Left ventricle myocardium inferior (tissue), 1 donor: ENCODE measurements at regions not wholly inside any gene's neighbourhood (a gene's known extent, or its start where the extent isn't known, plus 50 kb on each side); places are given as distances from the start of the nearest gene placed in this dataset.

ENCODE experiments used
- DNase-seq: peaks from one replicate; pipeline ENCODE4 v3.0.0-alpha.2; 2020
- H3K27ac ChIP-seq: fragments of 200-600 bp; replicated peaks from 2 replicates; pipeline ENCODE4 v1.8.0; 2021
- H3K27me3 ChIP-seq: fragments of 200-600 bp; 2 replicates; pipeline ENCODE4 v1.8.0; 2021; ENCODE audit warnings: low read depth
- H3K36me3 ChIP-seq: fragments of 200-600 bp; 2 replicates; pipeline ENCODE4 v1.8.0; 2021
- H3K4me1 ChIP-seq: fragments of 200-600 bp; 2 replicates; pipeline ENCODE4 v1.8.0; 2021
- H3K4me3 ChIP-seq: fragments of 200-600 bp; 2 replicates; pipeline ENCODE4 v1.8.0; 2021; ENCODE audit warnings: mild to moderate bottlenecking, moderate library complexity
- H3K9me3 ChIP-seq: fragments of 200-600 bp; replicated peaks from 2 replicates; pipeline ENCODE4 v1.8.0; 2021
- intact Hi-C: fragments of 100-400 bp; cut with micrococcal nuclease; formaldehyde crosslinking; loops from one replicate; pipeline ENCODE4 v1.11.0; 2022
- TF ChIP-seq, protein P1 (sequence below): fragments of 200-600 bp; IDR thresholded peaks from 2 replicates; pipeline ENCODE4 v1.8.0; 2021; ENCODE audit warnings: antibody characterized with exemption, mild to moderate bottlenecking, borderline replicate concordance
- donor health status: DM: no; HTN: yes; CAD: no; lungs with severe emphysema.

DNA sequence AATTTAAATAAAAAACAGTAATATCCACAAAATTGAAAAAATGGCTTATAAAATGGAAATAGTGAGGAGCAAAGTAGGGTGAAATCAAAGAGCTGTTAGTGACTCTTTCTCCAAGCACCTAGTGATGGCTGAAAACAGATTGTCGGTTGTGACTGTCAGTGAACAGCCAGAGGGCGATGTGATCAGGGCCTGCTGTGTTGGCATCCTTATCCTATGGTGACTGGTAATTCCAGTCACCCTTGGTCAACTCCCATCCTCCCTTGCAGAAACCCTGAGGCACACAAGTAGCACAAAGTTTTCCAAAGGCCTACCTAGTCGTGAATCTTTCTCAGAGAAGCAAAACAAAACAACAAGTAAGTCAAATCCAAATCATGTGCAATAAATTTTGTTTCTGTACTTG is 599.8 kb upstream of the CXADR start:
- no peak overlapping the region for H3K27ac ChIP-seq
- no peaks in the 10 kb centered on the region for H3K36me3 ChIP-seq
- DNase-seq, result no peak
- TF ChIP-seq, protein P1, sequence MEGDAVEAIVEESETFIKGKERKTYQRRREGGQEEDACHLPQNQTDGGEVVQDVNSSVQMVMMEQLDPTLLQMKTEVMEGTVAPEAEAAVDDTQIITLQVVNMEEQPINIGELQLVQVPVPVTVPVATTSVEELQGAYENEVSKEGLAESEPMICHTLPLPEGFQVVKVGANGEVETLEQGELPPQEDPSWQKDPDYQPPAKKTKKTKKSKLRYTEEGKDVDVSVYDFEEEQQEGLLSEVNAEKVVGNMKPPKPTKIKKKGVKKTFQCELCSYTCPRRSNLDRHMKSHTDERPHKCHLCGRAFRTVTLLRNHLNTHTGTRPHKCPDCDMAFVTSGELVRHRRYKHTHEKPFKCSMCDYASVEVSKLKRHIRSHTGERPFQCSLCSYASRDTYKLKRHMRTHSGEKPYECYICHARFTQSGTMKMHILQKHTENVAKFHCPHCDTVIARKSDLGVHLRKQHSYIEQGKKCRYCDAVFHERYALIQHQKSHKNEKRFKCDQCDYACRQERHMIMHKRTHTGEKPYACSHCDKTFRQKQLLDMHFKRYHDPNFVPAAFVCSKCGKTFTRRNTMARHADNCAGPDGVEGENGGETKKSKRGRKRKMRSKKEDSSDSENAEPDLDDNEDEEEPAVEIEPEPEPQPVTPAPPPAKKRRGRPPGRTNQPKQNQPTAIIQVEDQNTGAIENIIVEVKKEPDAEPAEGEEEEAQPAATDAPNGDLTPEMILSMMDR, result no peak
- no peaks in the 10 kb centered on the region for H3K9me3 ChIP-seq
- no peak overlapping the region for H3K4me3 ChIP-seq
- no peaks in the 10 kb centered on the region for H3K4me1 ChIP-seq
- intact Hi-C loops, result no loop called here
- H3K27me3 ChIP-seq, result no peaks in the 10 kb centered on the region

DNA sequence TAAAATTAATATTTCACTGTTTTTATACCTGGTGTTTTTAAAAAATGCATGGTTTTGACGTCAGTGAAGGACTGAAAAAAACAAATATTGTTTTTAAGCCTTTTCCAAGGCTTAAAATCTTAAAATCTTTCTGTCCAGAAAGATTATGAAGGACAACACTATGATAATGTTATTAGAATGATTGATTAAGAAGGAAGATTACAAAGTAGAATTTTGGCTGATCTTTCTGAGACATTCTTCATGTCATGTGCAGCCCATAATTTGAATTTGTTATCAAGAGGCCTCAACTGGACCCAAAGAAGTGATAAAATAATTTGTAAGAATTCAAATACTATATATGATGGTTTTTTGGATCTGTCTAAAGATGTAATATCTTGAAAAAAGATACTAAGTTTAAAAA is 584.4 kb upstream of the CXADR start:
- H3K27ac ChIP-seq, result no peak overlapping the region
- TF ChIP-seq, protein P1, result no peak
- H3K36me3 ChIP-seq, result no peaks in the 10 kb centered on the region
- no peaks in the 10 kb centered on the region for H3K9me3 ChIP-seq
- DNase-seq, result no peak
- H3K4me1 ChIP-seq, result no peaks in the 10 kb centered on the region
- H3K4me3 ChIP-seq, result no peak overlapping the region
- H3K27me3 ChIP-seq, result no peaks in the 10 kb centered on the region
- intact Hi-C loops, result no loop called here

DNA sequence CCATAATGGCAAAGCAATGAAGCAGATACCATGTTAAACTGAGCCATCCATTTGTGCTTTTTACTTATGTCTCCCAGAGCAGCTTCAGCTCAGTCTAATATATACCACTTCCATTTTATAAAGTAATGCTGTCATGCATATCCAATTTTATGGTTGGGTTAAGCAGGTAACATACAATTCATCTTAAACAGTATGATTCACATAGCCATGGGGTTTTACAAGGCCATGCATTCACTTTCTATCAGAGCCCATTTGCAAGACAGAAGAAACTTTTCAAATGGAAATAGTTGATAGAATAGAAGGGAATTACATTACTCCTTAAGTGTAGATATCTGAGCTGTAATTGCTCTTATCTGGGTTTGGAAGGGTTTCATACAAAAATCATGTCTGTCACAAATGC is 580.5 kb upstream of the CXADR start:
- intact Hi-C loops, result no loop called here
- TF ChIP-seq, protein P1, result no peak
- H3K27ac ChIP-seq, result no peak overlapping the region

DNA sequence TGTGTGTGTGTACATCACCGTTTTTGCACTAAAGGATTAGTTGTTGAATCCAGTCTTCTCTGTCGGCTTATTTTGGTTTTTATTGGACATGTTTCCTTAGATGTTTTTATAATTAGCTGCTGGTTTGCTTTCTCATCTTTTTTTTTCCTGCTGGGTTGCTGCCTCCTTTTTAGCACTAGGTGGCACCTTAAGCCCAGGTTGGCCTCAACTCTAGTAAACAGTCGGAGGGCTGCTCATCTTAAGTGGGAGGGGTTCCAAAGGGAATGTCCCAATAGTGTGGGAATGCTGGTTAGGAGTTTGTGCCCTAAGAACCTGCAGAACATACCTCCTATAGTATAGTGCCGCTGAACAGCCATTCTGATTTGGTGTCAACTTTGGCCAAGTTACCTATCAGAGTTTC is 570.1 kb upstream of the CXADR start:
- Histone ChIP-seq H3K4me1 (no peaks in the 10 kb centered on the region), H3K27ac (no peak overlapping the region), H3K9me3 (peaks cover 26% of the 10 kb centered on the region), H3K27me3 (no peaks in the 10 kb centered on the region), H3K4me3 (no peak overlapping the region), H3K36me3 (no peaks in the 10 kb centered on the region)
- DNase-seq, result no peak
- intact Hi-C loops, result no loop called here
- TF ChIP-seq, protein P1, result peak; percentile 23

More for the DNA sequence above, 580.5 kb upstream of the CXADR start:
- H3K4me1 ChIP-seq, result no peaks in the 10 kb centered on the region
- DNase-seq, result no peak
- H3K27me3 ChIP-seq, result no peaks in the 10 kb centered on the region
- peaks cover 5% of the 10 kb centered on the region for H3K9me3 ChIP-seq
- H3K36me3 ChIP-seq, result no peaks in the 10 kb centered on the region
- H3K4me3 ChIP-seq, result no peak overlapping the region

DNA sequence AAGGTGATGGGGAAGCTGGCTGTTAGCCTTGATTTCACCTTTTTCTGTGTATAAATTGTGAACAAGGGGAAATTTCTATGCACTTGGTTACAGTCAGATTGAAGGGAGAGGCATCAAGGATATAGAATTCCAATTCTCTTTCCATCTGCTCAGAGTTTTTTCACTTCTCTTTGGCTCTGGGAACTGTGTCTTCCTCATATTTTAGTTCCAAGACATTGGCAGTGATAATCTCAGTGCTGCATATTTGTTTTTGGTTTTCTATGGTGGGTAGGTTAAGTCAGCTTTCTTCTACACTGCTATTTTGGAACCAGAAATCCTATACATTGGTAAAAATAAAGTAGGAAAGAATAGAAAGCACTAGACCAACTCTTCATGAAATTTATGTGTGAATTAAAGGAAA is 569.6 kb upstream of the CXADR start:
- DNase-seq, result no peak
- intact Hi-C loops, result no loop called here
- TF ChIP-seq, protein P1, result no peak
- H3K9me3 ChIP-seq, result peaks cover 24% of the 10 kb centered on the region
- H3K27ac ChIP-seq, result no peak overlapping the region
- no peak overlapping the region for H3K4me3 ChIP-seq
- H3K4me1 ChIP-seq, result no peaks in the 10 kb centered on the region
- H3K36me3 ChIP-seq, result no peaks in the 10 kb centered on the region
- H3K27me3 ChIP-seq, result no peaks in the 10 kb centered on the region

DNA sequence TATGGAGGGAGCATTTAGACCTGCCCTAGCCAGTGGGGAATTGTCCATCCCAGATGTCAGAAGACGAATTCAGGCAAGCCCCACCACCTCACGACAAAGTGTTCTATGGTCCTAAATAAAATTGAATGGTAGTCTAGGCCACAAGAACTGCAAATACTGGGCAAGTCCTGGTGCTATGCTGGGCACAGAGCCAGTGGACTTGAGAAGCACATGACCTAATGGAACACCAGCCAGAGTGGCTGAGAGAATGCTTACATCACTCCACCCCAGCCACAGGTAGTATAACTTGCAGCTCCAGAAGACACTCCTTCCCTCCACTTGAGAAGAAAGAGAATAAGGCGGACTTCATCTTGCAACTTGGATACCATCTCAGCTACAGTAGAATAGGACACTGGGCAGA is 567.3 kb upstream of the CXADR start:
- TF ChIP-seq, protein P1, result no peak
- no peak for DNase-seq
- no peak overlapping the region for H3K27ac ChIP-seq
- H3K4me3 ChIP-seq, result no peak overlapping the region
- peaks cover 19% of the 10 kb centered on the region for H3K9me3 ChIP-seq
- no peaks in the 10 kb centered on the region for H3K4me1 ChIP-seq
- H3K27me3 ChIP-seq, result no peaks in the 10 kb centered on the region
- intact Hi-C loops, result no loop called here
- H3K36me3 ChIP-seq, result no peaks in the 10 kb centered on the region
